HG02884 (cell line): ENCODE measurements at regions not wholly inside any gene's neighbourhood (a gene's known extent, or its start where the extent isn't known, plus 50 kb on each side); places are given as distances from the start of the nearest gene placed in this dataset.

Experiments
- ATAC-seq: cut with Tn5 transposase; IDR thresholded peaks from one replicate; pipeline ENCODE4 v1.9.1; 2021; ENCODE audit warnings: mild to moderate bottlenecking, moderate library complexity; ENCODE audit not compliant: unreplicated experiment

GRCh38 chr5:2181149-2181548 is 298.4 kb upstream of the IRX4 start:
- no peak for ATAC-seq

GRCh38 chr5:2180456-2180855 is 297.7 kb upstream of the IRX4 start:
- ATAC-seq, result no peak

GRCh38 chr5:2179861-2180260 is 297.1 kb upstream of the IRX4 start:
- ATAC-seq, result no peak

GRCh38 chr5:2178528-2178927 is 295.8 kb upstream of the IRX4 start:
- ATAC-seq, result no peak

GRCh38 chr5:2178071-2178477 is 295.3 kb upstream of the IRX4 start:
- no peak for ATAC-seq

- ATAC-seq, result no peak
Observed at GRCh38 chr5:2177244-2177643, 294.5 kb upstream of the IRX4 start.

- no peak for ATAC-seq
Observed at GRCh38 chr5:2176581-2176980, 293.9 kb upstream of the IRX4 start.

- ATAC-seq, result no peak
Observed at GRCh38 chr5:2175842-2176404, 293.2 kb upstream of the IRX4 start.

GRCh38 chr5:2175041-2175440 is 292.3 kb upstream of the IRX4 start:
- no peak for ATAC-seq

- no peak for ATAC-seq
Observed at GRCh38 chr5:2174538-2174937, 291.8 kb upstream of the IRX4 start.

- no peak for ATAC-seq
Observed at GRCh38 chr5:2173151-2173834, 290.6 kb upstream of the IRX4 start.

GRCh38 chr5:2172471-2172870 is 289.7 kb upstream of the IRX4 start:
- ATAC-seq, result no peak

GRCh38 chr5:2170761-2171160 is 288.0 kb upstream of the IRX4 start:
- no peak for ATAC-seq

GRCh38 chr5:2169850-2170760 is 287.4 kb upstream of the IRX4 start:
- ATAC-seq, result no peak

- ATAC-seq, result no peak
Observed at GRCh38 chr5:2169430-2169808, 286.7 kb upstream of the IRX4 start.

GRCh38 chr5:2168601-2169429 is 286.1 kb upstream of the IRX4 start:
- ATAC-seq, result no peak

- no peak for ATAC-seq
Observed at GRCh38 chr5:2167671-2168070, 284.9 kb upstream of the IRX4 start.

- ATAC-seq, result no peak
Observed at GRCh38 chr5:2166979-2167377, 284.3 kb upstream of the IRX4 start.

GRCh38 chr5:2166306-2166978 is 283.7 kb upstream of the IRX4 start:
- no peak for ATAC-seq

GRCh38 chr5:2165615-2166305 is 283.0 kb upstream of the IRX4 start:
- ATAC-seq, result no peak
